Uterus (tissue), 2 donors: ENCODE measurements at regions not wholly inside any gene's neighbourhood (a gene's known extent, or its start where the extent isn't known, plus 50 kb on each side); places are given as distances from the start of the nearest gene placed in this dataset.

ENCODE experiments used
- POLR2A ChIP-seq, 2 donors: fragments of 450-650 bp; IDR thresholded peaks; one replicate each; pipeline ENCODE4 v1.6.1; 2016; ENCODE audit warnings: antibody characterized with exemption in 2 of 2, mild to moderate bottlenecking in 1 of 2, moderate library complexity in 1 of 2
- TF ChIP-seq, protein P1 (sequence below), 4 experiments: fragments of 200-600 bp in 2 of 4; fragments of 450-650 bp in 2 of 4; sonication (generic) in 2 of 4; IDR thresholded peaks; one replicate each; pipeline ENCODE4 v1.5.1; 2016 to 2019; ENCODE audit warnings: antibody characterized with exemption in 4 of 4, mild to moderate bottlenecking in 2 of 4, moderate library complexity in 1 of 4

DNA sequence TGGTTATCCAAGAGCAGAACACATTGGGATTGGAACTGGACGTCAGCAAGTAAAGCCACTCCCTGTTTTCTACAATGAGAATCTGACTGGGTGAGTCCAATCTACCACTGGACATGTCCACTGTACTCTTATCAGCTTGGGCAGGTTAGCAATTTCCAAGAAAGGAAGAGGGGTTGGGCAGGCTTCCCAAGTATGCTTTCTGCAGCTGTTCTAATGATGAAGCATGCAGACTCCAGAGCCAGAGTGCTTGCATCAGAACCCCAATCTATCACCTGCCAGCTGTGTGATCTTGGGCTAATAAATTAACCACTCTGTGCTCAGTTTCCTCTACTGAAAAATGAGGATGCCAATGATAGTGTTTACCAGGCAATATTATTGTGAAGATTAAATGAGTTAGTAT lies 92.0 kb downstream of the EMP1 start:
- TF ChIP-seq, protein P1, sequence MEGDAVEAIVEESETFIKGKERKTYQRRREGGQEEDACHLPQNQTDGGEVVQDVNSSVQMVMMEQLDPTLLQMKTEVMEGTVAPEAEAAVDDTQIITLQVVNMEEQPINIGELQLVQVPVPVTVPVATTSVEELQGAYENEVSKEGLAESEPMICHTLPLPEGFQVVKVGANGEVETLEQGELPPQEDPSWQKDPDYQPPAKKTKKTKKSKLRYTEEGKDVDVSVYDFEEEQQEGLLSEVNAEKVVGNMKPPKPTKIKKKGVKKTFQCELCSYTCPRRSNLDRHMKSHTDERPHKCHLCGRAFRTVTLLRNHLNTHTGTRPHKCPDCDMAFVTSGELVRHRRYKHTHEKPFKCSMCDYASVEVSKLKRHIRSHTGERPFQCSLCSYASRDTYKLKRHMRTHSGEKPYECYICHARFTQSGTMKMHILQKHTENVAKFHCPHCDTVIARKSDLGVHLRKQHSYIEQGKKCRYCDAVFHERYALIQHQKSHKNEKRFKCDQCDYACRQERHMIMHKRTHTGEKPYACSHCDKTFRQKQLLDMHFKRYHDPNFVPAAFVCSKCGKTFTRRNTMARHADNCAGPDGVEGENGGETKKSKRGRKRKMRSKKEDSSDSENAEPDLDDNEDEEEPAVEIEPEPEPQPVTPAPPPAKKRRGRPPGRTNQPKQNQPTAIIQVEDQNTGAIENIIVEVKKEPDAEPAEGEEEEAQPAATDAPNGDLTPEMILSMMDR (IDR thresholded peaks at IDR 0.05): no peak
- TF ChIP-seq POLR2A (IDR thresholded peaks at IDR 0.05): no peak
